IPS-NIHi7 (cell line): ENCODE measurements at regions not wholly inside any gene's neighbourhood (a gene's known extent, or its start where the extent isn't known, plus 50 kb on each side); places are given as distances from the start of the nearest gene placed in this dataset.
"Not testable (repeated sequence)": the region's sequence is repeated elsewhere in the genome, so short reads cannot be mapped to it uniquely, and the experiment has no call there.

Experiments
- DNase-seq: peaks from one replicate; pipeline ENCODE4 v3.0.0; 2012; ENCODE audit warnings: mixed read lengths; ENCODE audit errors: extremely low spot score

- no peak for DNase-seq
Observed at GRCh38 chr3:147237991-147238390, 168.4 kb downstream of the ZIC4 start.

GRCh38 chr3:147231980-147232379 lies 174.4 kb downstream of the ZIC4 start:
- DNase-seq: not testable (repeated sequence)

DNA sequence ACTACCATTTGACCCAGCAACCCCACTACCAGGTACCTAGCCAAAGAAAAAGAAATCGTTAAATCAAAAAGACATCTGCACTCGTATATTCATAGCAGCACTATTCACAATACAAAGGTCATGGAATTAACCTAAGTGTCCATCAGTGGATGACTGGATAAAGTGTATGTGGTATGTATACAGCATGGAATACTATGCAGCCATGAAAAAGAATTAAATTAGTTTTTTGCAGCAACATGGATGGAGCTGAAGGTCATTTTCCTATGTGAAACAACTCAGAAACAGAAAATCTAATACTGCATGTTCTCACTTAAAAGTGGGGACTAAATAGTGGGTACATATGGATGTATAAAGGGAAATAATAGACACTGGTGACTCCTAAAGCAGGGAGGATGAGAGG lies 175.2 kb downstream of the ZIC4 start:
- no peak for DNase-seq

GRCh38 chr3:147222291-147222690 lies 184.1 kb downstream of the ZIC4 start:
- no peak for DNase-seq

DNA sequence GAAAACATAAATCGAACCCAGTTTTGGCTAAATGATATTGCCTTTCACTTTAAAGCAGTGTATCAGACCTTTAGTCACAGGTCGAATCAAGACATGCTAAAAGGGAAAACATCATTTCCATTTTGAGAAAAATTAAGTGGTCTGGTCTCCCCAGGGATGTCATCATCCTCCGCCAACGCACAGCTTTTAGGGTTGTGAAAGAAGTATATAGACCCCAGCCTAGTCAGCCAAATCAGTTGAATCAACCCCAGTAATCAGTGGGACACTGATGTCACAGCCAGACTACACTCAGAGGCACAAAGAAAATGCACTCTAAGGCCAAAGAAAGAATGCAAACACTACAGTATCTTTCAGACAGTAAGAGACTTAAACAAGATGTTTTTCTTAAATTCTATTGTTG lies 187.4 kb downstream of the ZIC4 start:
- DNase-seq: no peak

- no peak for DNase-seq
Observed at GRCh38 chr3:147216143-147216673, 190.1 kb downstream of the ZIC4 start.

DNA sequence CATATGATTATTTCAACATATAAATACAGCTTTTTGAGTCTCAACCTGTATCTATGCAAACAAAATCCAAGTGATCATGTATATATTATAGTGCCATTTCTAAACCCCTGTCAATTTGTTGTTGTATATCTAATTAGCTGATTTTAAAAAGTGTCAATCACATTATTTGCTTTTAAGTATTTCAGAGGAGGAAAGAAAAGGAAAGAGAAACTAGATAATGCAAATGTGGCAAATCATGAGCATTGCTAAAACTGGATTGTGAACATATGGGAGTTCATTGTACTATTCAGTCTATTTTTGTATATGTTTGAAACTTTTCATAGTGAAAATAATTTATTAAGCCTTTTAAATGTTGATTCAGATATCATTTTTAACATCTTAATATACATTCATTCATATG lies 190.7 kb downstream of the ZIC4 start:
- no peak for DNase-seq

DNA sequence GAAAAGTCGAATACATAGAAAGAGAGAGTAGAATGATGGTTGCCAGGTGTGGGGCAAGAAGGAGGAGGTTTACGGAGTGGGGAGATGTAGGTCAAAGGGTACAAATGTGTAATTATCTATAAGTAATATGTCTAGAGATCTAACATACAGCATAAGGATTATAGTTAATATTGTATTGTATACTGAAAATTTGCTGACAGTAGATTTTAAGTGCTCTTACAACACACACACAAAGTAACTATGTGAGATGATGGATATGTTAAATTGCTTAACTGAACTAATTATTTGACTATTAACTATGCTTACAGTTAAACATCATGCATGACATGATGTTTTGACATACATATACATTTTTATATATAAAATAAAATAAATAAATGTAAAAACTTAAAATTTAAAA lies 192.7 kb downstream of the ZIC4 start:
- DNase-seq: no peak

DNA sequence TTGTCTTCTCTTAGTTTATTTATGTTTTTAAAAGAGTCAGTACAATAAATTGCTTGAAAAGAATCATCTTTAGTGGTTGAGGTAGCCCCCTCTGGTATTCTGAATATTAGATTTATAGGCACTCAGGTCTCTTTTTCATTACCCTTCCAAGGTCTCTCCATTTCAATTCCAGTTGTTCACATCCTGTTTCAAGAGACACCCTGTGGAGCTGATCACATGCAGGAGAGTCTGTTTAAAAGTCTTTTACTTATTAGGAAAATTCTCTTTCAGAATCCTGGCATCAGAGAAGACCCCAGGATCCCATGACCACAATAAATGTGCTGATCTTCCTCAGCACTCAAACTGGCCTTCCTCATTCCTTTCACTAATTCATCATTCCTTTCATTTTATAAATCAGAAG lies 195.7 kb downstream of the ZIC4 start:
- no peak for DNase-seq

GRCh38 chr3:147201086-147201485 lies 205.3 kb downstream of the ZIC4 start:
- no peak for DNase-seq

DNA sequence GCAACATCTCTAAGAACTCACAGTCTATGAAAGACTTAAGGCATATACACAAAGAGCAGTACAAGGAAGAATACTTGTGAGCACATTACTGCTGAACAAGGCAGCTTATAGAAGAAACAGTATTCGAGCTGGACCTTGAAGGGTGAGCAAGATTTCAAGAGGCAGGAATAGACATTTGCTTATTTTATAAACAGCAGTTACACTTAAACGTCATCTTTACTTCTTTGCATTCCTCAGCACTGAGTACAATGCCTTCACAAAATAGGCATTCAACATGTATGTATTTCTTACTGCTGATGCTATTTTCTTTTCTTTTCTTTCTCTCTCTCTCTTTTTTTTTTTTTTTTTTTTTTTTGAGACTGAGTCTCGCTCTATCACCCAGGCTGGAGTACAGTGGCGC lies 205.8 kb downstream of the ZIC4 start:
- no peak for DNase-seq

- no peak for DNase-seq
Observed at GRCh38 chr3:147197739-147198138, 208.6 kb downstream of the ZIC4 start.

- DNase-seq: no peak
Observed at GRCh38 chr3:147195887-147196286, 210.5 kb downstream of the ZIC4 start.

DNA sequence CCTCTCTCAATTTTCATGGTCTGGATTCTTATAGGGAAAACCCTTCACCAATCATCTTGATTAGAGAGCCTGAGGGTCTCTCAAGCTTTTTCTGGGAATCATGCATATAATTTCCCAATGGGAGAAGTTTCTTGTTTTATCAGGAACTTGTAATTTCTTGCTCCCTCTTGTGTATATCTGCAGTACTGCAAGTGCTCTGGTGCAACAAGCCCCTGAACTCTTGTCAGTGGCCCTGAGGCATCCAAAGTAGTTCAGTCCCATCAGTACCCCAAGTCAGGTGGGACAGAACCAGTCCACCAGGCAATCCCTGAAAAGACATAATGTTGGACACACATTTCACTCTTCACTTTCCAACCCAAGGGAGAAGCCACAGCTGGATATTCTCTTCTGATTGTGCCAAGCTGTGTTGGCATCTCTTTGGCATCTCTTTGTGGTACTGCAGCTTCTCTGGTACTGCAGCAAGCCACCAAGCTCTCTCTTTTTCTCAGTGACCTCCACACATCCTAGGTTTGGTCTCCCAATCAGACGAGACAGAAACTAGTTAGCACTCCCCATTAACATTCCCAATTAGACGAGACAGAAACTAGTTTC lies 214.5 kb downstream of the ZIC4 start:
- DNase-seq: peak; percentile 49

DNA sequence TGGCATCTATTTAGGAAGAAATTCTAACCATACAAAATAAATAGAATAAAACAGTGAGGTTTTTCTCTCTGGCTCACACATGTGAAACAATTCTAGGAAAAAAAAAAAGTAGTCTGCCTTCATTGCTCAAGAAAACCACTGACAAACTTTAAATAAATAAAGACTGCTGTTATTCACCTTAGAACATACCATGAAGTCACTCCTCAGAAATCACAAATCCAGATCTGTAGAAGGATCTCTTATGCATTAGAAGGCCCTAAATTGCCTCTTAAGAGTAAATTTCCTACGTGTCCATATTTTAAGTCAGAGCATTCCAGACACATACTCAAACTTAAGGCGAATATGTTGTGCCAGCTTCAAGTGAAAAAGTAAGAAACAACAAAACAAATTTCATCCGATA lies 217.3 kb downstream of the ZIC4 start:
- DNase-seq: no peak

GRCh38 chr3:147187687-147188086 lies 218.7 kb downstream of the ZIC4 start:
- DNase-seq: no peak

DNA sequence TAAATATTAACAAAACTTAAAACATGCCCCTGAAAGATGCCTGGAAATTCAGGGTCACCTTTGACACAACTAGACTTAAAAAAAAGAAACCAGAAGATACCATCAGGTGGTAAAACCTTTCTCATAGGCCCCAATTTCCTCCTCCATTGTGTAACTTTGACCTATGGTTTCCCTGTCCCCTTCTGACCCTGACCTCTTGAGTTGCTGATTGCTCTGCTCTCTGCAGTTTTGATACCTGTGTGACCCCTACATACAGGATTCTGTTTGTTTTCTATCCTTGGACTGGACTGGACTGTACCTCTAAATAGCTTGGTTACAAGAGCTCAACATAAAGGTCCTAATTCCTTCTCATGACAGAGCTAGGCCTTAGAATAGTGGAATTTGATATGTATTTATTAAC lies 220.6 kb downstream of the ZIC4 start:
- DNase-seq: no peak

DNA sequence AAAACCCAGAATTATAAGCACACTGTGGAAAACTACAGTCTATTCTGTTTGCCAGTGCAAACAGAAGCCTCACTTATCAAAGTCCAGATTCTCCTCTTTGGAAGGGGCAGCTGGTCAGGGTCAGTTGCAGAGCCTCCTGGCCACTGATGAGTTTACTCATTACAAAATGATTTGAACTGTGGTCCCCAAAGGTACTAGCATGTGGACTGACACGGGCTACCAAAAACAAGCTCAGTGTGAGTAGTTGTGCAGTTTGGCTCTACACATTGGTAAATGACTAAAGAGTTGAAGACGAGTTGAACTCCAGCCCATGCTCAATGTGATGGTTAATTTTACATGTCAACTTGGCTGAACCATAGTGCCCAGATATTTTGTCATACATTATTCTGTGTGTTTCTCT lies 221.5 kb downstream of the ZIC4 start:
- DNase-seq: no peak

GRCh38 chr3:147173257-147173656 lies 233.1 kb downstream of the ZIC4 start:
- no peak for DNase-seq

DNA sequence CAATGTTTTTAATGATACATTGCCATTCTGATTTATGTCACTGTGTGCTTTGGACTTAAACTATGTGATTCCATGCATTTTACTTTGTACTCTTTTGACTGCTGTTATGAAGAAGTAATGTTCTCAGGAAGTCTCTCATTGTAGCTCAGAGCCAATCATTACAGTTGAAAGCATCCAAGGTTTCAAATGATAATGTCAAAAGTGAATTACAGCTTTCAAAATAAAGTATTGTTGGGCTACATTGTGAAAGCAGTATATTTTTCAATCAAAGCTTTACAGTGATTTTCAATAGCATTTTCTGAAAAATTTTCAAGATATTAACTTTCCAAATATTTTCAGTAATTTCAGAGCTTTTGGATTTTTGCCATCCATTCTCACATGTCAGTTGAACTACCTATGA lies 243.6 kb downstream of the ZIC4 start:
- DNase-seq: no peak

GRCh38 chr3:147161833-147162232 lies 244.5 kb downstream of the ZIC4 start:
- DNase-seq: no peak

GRCh38 chr3:147160984-147161383 lies 245.4 kb downstream of the ZIC4 start:
- DNase-seq: no peak

- no peak for DNase-seq
Observed at GRCh38 chr3:147159141-147159540, 247.2 kb downstream of the ZIC4 start.

- DNase-seq: no peak
Observed at GRCh38 chr3:147157631-147158030, 248.7 kb downstream of the ZIC4 start.
